ENCODE measurements at regions not wholly inside any gene's neighbourhood (a gene's known extent, or its start where the extent isn't known, plus 50 kb on each side); places are given as distances from the start of the nearest gene placed in this dataset.

DNA sequence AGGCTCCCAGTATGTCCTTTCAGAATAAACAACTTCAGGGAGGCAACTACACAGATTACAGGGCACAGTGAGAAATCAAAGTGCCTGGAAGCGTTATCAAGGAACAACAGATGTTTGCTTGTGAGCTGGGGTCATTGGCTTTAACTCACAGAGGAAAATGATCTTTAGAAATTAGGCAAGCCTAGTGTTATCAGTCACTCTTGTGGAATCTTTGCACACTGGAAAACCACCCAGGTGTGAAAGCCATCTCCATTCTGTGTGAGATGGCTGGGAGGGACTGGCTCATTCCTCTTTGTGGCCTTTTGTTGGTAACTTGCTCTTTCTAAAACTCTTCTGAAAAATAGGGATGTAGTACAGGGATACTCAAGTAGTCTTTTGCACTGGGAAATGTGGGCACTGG, 716.0 kb downstream of the XPNPEP1 start:
- TF ChIP-seq, protein P1, sequence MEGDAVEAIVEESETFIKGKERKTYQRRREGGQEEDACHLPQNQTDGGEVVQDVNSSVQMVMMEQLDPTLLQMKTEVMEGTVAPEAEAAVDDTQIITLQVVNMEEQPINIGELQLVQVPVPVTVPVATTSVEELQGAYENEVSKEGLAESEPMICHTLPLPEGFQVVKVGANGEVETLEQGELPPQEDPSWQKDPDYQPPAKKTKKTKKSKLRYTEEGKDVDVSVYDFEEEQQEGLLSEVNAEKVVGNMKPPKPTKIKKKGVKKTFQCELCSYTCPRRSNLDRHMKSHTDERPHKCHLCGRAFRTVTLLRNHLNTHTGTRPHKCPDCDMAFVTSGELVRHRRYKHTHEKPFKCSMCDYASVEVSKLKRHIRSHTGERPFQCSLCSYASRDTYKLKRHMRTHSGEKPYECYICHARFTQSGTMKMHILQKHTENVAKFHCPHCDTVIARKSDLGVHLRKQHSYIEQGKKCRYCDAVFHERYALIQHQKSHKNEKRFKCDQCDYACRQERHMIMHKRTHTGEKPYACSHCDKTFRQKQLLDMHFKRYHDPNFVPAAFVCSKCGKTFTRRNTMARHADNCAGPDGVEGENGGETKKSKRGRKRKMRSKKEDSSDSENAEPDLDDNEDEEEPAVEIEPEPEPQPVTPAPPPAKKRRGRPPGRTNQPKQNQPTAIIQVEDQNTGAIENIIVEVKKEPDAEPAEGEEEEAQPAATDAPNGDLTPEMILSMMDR (IDR thresholded peaks at IDR 0.05; ENCODE audit: insufficient read depth, low read length, poor library complexity, severe bottlenecking) = no peak
- Histone ChIP-seq H3K36me3 (ENCODE audit: control insufficient read depth, insufficient read depth, low read length) (no peaks in the 10 kb centered on the region), H3K27me3 (replicated peaks; ENCODE audit: control insufficient read depth, insufficient read depth, low read length) (no peaks in the 10 kb centered on the region), H3K4me3 (replicated peaks; ENCODE audit: low read depth, low read length) (no peak overlapping the region)
- no peak for DNase-seq (ENCODE audit: extremely low read depth, insufficient read length)

DNA sequence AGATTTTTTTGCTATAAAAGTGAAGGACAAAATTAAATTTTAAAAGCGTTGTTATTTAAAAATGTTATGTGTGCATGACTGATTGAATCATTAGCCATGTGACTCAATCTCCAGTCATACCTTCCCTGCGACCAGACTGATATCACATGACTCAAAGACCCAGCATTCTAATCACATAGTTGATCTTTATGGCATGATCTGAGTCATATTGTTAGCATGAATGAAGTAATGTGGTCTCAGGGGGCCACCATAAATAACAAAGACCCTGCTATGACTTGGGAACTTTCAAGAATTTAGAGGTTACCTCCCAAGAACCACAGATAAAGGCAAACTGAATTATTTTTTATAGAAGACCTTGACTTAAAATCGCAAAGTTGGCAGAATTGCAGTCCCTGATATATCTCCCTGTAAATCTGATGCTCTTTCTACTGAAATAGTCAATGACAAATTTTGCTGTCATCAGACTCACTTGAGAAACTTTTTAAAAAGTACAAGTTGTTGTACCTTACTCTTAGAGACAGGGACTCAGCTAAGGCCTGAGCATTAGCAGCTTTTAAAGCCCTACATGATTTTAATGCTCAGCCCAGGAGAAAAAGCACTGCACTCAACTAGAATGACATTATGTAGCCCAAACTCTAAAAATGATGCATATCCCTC, 717.3 kb downstream of the XPNPEP1 start:
- TF ChIP-seq, protein P1 (IDR thresholded peaks at IDR 0.05; ENCODE audit: insufficient read depth, low read length, poor library complexity, severe bottlenecking) = no peak
- no peak overlapping the region for H3K4me3 ChIP-seq (replicated peaks; ENCODE audit: low read depth, low read length)
- DNase-seq (ENCODE audit: extremely low read depth, insufficient read length) = peak; percentile 1
- H3K27me3 ChIP-seq (replicated peaks; ENCODE audit: control insufficient read depth, insufficient read depth, low read length) = no peaks in the 10 kb centered on the region
- no peaks in the 10 kb centered on the region for H3K36me3 ChIP-seq (ENCODE audit: control insufficient read depth, insufficient read depth, low read length)

DNA sequence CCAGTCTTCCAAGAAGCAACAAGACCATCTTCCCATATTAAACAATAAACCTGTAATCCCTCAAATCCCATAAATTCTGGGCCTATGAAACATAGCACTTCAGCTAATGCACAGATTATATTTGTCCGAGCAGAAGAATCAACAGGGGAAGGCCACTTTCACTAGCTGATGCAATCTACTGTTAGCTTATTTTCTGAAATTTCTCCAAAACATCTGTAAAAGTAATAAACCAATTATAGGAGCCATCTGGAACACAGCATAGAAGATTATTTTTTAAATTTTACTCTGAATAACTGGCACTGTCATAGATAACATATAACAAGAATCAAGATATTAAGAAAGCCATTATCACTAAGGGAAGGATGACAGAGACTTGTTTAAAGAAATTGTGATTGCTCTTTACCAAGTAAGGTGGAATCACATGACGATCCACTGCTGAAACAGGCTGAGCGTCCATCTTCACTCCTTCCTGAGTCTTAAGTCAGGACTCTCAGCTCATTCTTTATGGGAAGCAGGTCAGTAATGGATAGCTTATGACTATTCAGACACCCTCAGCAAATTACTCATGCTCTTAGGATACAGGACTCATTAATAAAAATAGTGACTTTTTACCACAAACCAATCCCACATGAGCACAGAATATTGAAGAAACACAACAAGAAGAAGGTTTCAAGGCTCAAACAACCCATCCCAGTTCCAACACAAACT, 719.5 kb downstream of the XPNPEP1 start:
- DNase-seq (ENCODE audit: extremely low read depth, insufficient read length) = no peak
- H3K4me3 ChIP-seq (replicated peaks; ENCODE audit: low read depth, low read length) = no peak overlapping the region
- TF ChIP-seq, protein P1 (IDR thresholded peaks at IDR 0.05; ENCODE audit: insufficient read depth, low read length, poor library complexity, severe bottlenecking) = no peak
- H3K27me3 ChIP-seq (replicated peaks; ENCODE audit: control insufficient read depth, insufficient read depth, low read length) = no peaks in the 10 kb centered on the region
- no peaks in the 10 kb centered on the region for H3K36me3 ChIP-seq (ENCODE audit: control insufficient read depth, insufficient read depth, low read length)

DNA sequence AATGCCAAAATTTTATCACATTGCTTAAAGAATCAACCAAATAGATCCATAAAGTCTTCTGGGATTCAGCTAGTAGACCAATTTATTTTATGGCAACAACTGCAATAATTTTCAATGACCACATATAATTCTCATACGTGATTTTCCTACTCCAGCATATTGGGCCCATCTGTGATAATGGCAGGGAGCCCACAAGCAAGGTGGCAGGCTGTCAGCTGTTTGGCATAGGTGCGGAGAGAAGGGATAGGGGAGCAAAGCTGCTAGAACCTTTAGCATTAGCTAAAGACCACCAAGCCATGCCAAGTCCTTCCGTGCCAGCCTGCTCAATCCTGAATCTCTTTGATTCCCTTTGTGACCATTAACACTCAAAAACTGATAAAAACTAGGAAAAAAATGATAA, 721.2 kb downstream of the XPNPEP1 start:
- TF ChIP-seq, protein P1 (IDR thresholded peaks at IDR 0.05; ENCODE audit: insufficient read depth, low read length, poor library complexity, severe bottlenecking) = no peak
- H3K27me3 ChIP-seq (replicated peaks; ENCODE audit: control insufficient read depth, insufficient read depth, low read length) = no peaks in the 10 kb centered on the region
- no peaks in the 10 kb centered on the region for H3K36me3 ChIP-seq (ENCODE audit: control insufficient read depth, insufficient read depth, low read length)
- DNase-seq (ENCODE audit: extremely low read depth, insufficient read length) = no peak
- no peak overlapping the region for H3K4me3 ChIP-seq (replicated peaks; ENCODE audit: low read depth, low read length)

DNA sequence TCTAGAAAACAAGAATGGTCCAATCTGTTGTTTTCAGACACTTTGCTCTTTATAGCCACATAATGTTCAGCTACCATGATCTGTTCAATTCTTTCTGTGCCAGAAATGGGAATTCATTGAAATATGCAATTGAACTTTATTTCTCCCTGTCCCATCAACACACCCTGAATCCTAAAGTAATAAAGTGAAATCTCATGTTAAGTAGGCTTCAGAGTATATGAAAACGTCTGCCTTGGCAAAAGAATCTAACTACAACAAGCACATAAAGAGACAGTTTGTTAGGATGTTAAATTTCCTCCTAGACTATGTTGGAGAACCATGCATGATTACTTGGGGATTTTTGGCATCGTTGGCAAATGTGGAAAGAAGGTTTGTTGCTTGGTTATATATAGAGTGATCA, 722.7 kb downstream of the XPNPEP1 start:
- H3K27me3 ChIP-seq (replicated peaks; ENCODE audit: control insufficient read depth, insufficient read depth, low read length) = no peaks in the 10 kb centered on the region
- no peak for DNase-seq (ENCODE audit: extremely low read depth, insufficient read length)
- no peak overlapping the region for H3K4me3 ChIP-seq (replicated peaks; ENCODE audit: low read depth, low read length)
- TF ChIP-seq, protein P1 (IDR thresholded peaks at IDR 0.05; ENCODE audit: insufficient read depth, low read length, poor library complexity, severe bottlenecking) = no peak
- H3K36me3 ChIP-seq (ENCODE audit: control insufficient read depth, insufficient read depth, low read length) = no peaks in the 10 kb centered on the region

All from GM06990 (cell line).